LNCAP (cell line): ENCODE measurements at regions not wholly inside any gene's neighbourhood (a gene's known extent, or its start where the extent isn't known, plus 50 kb on each side); places are given as distances from the start of the nearest gene placed in this dataset.

Experiments used
- TF ChIP-seq, protein P1 (sequence below): fragments of 450-650 bp; IDR thresholded peaks from 2 replicates; pipeline ENCODE4 v1.5.1; 2017; ENCODE audit warnings: mild to moderate bottlenecking

DNA sequence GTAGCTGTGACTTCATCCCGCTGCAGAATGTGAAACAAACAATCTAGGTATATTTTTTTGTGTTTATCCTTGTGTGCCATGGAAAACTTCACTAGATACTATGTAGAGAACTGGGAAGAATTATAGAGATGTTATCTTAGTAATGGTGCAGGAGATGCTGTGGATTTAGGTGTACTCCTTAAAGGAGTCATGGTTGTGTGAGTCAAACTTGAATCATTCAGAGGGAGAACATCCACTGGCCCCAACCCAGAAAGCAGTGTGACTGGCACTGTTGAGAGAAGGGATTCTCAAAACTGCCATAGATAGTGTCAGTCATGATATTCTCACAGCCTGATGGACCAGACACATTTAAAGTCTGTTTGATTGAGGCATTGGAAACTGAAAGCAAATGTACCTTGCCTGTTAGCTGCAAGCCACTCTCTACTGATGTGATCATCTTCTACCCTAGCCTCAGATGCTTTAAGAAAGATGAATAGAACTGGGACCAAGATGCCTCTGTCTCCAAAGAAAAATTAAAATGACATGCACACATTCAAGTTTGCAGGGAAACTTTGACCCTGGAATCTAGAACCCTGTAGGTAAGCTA is 754.6 kb downstream of the MRPL39 start:
- TF ChIP-seq, protein P1, sequence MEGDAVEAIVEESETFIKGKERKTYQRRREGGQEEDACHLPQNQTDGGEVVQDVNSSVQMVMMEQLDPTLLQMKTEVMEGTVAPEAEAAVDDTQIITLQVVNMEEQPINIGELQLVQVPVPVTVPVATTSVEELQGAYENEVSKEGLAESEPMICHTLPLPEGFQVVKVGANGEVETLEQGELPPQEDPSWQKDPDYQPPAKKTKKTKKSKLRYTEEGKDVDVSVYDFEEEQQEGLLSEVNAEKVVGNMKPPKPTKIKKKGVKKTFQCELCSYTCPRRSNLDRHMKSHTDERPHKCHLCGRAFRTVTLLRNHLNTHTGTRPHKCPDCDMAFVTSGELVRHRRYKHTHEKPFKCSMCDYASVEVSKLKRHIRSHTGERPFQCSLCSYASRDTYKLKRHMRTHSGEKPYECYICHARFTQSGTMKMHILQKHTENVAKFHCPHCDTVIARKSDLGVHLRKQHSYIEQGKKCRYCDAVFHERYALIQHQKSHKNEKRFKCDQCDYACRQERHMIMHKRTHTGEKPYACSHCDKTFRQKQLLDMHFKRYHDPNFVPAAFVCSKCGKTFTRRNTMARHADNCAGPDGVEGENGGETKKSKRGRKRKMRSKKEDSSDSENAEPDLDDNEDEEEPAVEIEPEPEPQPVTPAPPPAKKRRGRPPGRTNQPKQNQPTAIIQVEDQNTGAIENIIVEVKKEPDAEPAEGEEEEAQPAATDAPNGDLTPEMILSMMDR = no peak

DNA sequence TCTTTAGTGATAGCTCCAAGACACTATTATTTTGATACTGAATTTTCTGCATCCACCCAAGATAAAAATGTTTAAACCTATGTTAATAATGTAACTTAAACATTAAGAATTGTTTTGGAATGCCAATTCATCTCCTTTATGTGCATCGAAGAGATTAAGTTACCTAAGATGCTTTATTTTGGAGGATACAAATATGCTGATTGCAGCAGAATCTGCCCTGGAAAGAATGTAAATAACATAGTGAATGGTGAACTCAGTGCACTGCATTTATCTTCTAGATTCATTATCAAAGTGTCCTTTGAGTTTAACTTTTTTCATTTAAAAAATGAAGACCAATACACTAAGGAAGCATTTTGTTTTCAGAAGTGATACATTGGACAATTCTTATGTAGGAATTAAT is 757.2 kb downstream of the MRPL39 start:
- TF ChIP-seq, protein P1 = no peak

- TF ChIP-seq, protein P1 = no peak
Measured at GRCh38 chr21:24844671-24845070, 762.6 kb downstream of the MRPL39 start.

DNA sequence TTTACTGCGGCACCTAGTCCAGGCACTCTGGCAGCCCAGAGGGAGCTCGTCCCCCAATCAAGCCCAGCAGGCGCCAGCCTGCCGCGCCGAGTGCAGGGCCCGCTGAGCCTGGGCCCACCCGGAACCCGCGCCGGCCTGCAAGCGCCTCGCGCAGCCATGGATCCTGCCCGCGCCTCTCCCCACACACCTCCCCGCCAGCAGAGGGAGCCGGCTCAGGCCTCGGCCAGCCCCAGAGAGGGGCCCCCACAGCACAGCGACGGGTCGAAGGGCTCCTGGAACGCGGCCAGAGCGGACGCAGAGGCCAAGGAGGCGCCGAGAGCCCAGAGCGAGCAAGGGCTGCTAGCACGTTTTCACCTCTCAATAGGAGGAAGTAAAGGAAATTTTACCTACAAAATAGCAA is 767.0 kb downstream of the MRPL39 start:
- TF ChIP-seq, protein P1 = no peak

DNA sequence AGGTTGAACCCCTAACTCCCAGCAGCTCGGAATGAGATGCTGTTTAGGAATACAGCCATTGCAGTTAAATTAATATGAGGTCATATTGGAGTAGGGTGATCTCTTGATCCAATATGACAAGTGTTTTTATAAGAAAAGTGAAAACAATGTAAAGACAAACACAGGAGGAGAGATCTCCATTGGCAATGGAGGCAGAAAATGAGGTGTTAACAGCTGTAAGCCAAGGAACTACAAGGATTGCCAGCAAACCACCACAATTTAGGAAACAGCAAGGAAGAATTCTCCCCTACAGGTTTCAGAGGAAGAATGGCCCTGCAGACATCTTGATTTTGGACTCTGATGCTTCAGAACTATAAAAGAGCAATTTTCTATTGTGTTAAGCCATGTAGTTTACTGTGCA is 774.3 kb downstream of the MRPL39 start:
- TF ChIP-seq, protein P1 = no peak

DNA sequence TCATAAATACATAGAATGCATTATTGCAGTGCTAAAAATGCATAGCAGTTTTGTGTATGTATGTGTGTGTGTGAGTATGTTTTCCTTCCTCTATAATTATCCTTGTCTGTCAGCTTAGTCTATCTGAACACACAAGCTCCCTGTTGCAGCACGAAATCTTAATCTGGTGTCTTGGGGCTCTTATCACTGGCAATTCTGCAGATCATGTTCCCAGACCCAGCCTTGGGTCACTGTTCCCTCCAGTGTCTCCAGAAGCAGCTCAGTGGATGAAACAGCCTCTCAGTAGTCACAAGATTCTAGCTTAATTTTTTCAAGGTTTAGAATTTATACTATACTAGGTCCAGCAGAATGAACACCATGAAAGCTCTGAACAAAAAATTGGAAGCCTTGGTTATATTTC is 777.9 kb downstream of the MRPL39 start:
- TF ChIP-seq, protein P1 = no peak

DNA sequence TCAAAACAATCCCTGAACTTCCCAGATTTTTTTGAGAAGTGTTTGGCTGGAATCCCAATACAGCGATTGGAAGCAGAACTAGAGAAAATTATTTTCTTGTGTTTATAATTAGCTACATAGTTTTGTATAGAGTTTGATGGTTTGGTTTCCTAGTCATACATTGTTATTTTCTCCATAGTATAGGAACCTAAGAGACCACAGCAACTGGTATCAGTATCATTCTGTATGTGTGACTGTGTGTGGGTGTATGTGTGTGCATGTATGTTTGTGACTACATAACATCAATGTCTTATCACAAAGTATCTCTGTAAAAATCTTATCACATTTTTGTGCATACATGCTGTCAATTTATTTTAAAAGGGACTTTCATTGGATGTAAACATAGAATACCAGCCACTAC is 780.5 kb downstream of the MRPL39 start:
- TF ChIP-seq, protein P1 = no peak

GRCh38 chr21:24825348-24825747 is 781.9 kb downstream of the MRPL39 start:
- TF ChIP-seq, protein P1 = no peak
